ENCODE measurements at regions not wholly inside any gene's neighbourhood (a gene's known extent, or its start where the extent isn't known, plus 50 kb on each side); places are given as distances from the start of the nearest gene placed in this dataset.

GRCh38 chr4:100633269-100633668, 115.4 kb upstream of the EMCN start:
- TF ChIP-seq CTCF (conservative IDR thresholded peaks at IDR 0.05), result no peak
- Histone ChIP-seq H2BK15ac (ENCODE audit: low read depth, low read length) (no peak overlapping the region), H3K4me2 (ENCODE audit: insufficient read depth, insufficient read length, low read length) (no peak overlapping the region), H2AK5ac (ENCODE audit: insufficient read length, low read length) (no peak overlapping the region), H3T11ph (ENCODE audit: low read length) (no peak overlapping the region), H3K23ac (ENCODE audit: insufficient read length, low read depth, low read length) (no peak overlapping the region), H4K20me1 (ENCODE audit: control insufficient read depth, insufficient read depth, insufficient read length) (no peaks in the 10 kb centered on the region), H2BK20ac (ENCODE audit: low read depth, low read length, poor library complexity, severe bottlenecking) (no peak overlapping the region), H3K9me3 (ENCODE audit: control insufficient read depth, low read depth, low read length) (no peaks in the 10 kb centered on the region), H4K8ac (replicated peaks; ENCODE audit: insufficient read length, low read depth, low read length) (no peak overlapping the region), H2BK5ac (ENCODE audit: insufficient read length, low read length) (no peak overlapping the region), H3K79me1 (ENCODE audit: insufficient read depth, low read depth, low read length, poor library complexity, severe bottlenecking) (no peaks in the 10 kb centered on the region), H3K27me3 (ENCODE audit: insufficient read depth, low read length) (no peaks in the 10 kb centered on the region), H3K27ac (ENCODE audit: insufficient read length, low read depth, low read length) (no peak overlapping the region), H3K18ac (ENCODE audit: insufficient read length, low read depth, low read length) (no peak overlapping the region), H3K23me2 (ENCODE audit: insufficient read length, low read depth, low read length, poor library complexity, severe bottlenecking) (no peaks in the 10 kb centered on the region), H4K91ac (ENCODE audit: insufficient read length, low read depth, low read length) (no peak overlapping the region), H2BK12ac (ENCODE audit: insufficient read length, low read depth, low read length) (no peak overlapping the region), H3K9ac (ENCODE audit: extremely low read depth, insufficient read length, low read length) (no peak overlapping the region), H2AFZ (ENCODE audit: low read length) (no peak overlapping the region), H3K14ac (ENCODE audit: insufficient read depth, low read length) (no peak overlapping the region), H2BK120ac (ENCODE audit: low read depth, low read length, poor library complexity, severe bottlenecking) (no peak overlapping the region), H3K4ac (ENCODE audit: low read depth, low read length) (no peak overlapping the region), H4K5ac (ENCODE audit: insufficient read length, low read depth, low read length) (no peak overlapping the region), H3K56ac (ENCODE audit: insufficient read length, low read depth, low read length) (no peak overlapping the region), H3K4me1 (ENCODE audit: insufficient read depth, low read length) (no peaks in the 10 kb centered on the region), H3K79me2 (ENCODE audit: insufficient read depth, low read length) (no peaks in the 10 kb centered on the region)
- Mint-ChIP-seq H3K4me3 (no peak overlapping the region), H3K27ac (no peak overlapping the region), H3K4me1 (no peaks in the 10 kb centered on the region), H3K36me3 (ENCODE audit: insufficient read depth in 1 of 3, low read depth in 3 of 3) (no peaks in the 10 kb centered on the region; a peak in 1 of 7 replicates), H3K9me3 (no peaks in the 10 kb centered on the region; a peak in 1 of 5 replicates), H3K27me3 (ENCODE audit: low read depth) (no peaks in the 10 kb centered on the region)
- no peak for DNase-seq
- WGBS (ENCODE audit: extremely low coverage, insufficient read length, low lambda C conversion rate), result no CpG with 5 or more reads among the region's 2 CpGs

All from H9 (cell line).